ENCODE measurements at regions not wholly inside any gene's neighbourhood (a gene's known extent, or its start where the extent isn't known, plus 50 kb on each side); places are given as distances from the start of the nearest gene placed in this dataset.

- Histone ChIP-seq H3K27me3 (ENCODE audit: control insufficient read depth, extremely low read depth, insufficient read depth, low read length) (peaks cover 11% of the 10 kb centered on the region), H3K4me3 (ENCODE audit: control insufficient read depth in 2 of 3, extremely low read depth in 1 of 3, insufficient read depth in 2 of 3, low read depth in 1 of 3, low read length in 3 of 3) (no peak overlapping the region), H3K4me2 (ENCODE audit: control insufficient read depth, extremely low read depth, insufficient read depth, low read depth, low read length) (no peak overlapping the region), H3K79me2 (ENCODE audit: control insufficient read depth, insufficient read depth, low read length) (no peaks in the 10 kb centered on the region), H4K20me1 (ENCODE audit: control insufficient read depth, extremely low read depth, insufficient read depth, low read length) (no peaks in the 10 kb centered on the region), H3K36me3 (ENCODE audit: control insufficient read depth in 2 of 2, extremely low read depth in 1 of 2, insufficient read depth in 2 of 2, low read length in 2 of 2) (no peaks in the 10 kb centered on the region), H3K9me1 (ENCODE audit: control insufficient read depth, extremely low read depth, insufficient read depth, low read length) (no peaks in the 10 kb centered on the region), H3K9me3 (ENCODE audit: control insufficient read depth, low read depth, low read length) (no peaks in the 10 kb centered on the region), H3K4me1 (ENCODE audit: control insufficient read depth, extremely low read depth, insufficient read depth, low read length) (no peaks in the 10 kb centered on the region), H2AFZ (ENCODE audit: control insufficient read depth, low read length) (no peak overlapping the region), H3K27ac (ENCODE audit: control insufficient read depth, insufficient read depth, low read length) (no peak overlapping the region), H3K9ac (ENCODE audit: control insufficient read depth, extremely low read depth, insufficient read depth, low read length) (no peak overlapping the region)
- TF ChIP-seq CTCF (optimal IDR thresholded peaks at IDR 0.05 in 1 of 3, IDR thresholded peaks at IDR 0.05 in 1 of 3, conservative IDR thresholded peaks at IDR 0.05 in 1 of 3; ENCODE audit: extremely low read depth in 1 of 3, insufficient read depth in 2 of 3, low read length in 3 of 3) (no peak), EZH2 (IDR thresholded peaks at IDR 0.05; ENCODE audit: low read length) (no peak)
- FAIRE-seq: no peak
- DNase-seq (ENCODE audit: low read depth, low spot score): no peak
- dilution Hi-C loops (cut with MboI; ENCODE audit: extremely low pct_ligation_motif_present, low sequenced_read_pairs): no loop called here
Observed at GRCh38 chr10:70964245-70964644, 75.9 kb upstream of the PCBD1 start.

- H3K4me3 ChIP-seq (ENCODE audit: control insufficient read depth in 2 of 3, extremely low read depth in 1 of 3, insufficient read depth in 2 of 3, low read depth in 1 of 3, low read length in 3 of 3): no peak overlapping the region
- TF ChIP-seq EZH2 (IDR thresholded peaks at IDR 0.05; ENCODE audit: low read length): no peak
- no peak for TF ChIP-seq CTCF (optimal IDR thresholded peaks at IDR 0.05 in 1 of 3, IDR thresholded peaks at IDR 0.05 in 1 of 3, conservative IDR thresholded peaks at IDR 0.05 in 1 of 3; ENCODE audit: extremely low read depth in 1 of 3, insufficient read depth in 2 of 3, low read length in 3 of 3)
- DNase-seq (ENCODE audit: low read depth, low spot score): no peak
- H3K79me2 ChIP-seq (ENCODE audit: control insufficient read depth, insufficient read depth, low read length): no peaks in the 10 kb centered on the region
- no peak overlapping the region for H3K27ac ChIP-seq (ENCODE audit: control insufficient read depth, insufficient read depth, low read length)
- dilution Hi-C loops (cut with MboI; ENCODE audit: extremely low pct_ligation_motif_present, low sequenced_read_pairs): no loop called here
- H3K27me3 ChIP-seq (ENCODE audit: control insufficient read depth, extremely low read depth, insufficient read depth, low read length): peaks cover 11% of the 10 kb centered on the region
- no peaks in the 10 kb centered on the region for H3K9me3 ChIP-seq (ENCODE audit: control insufficient read depth, low read depth, low read length)
- no peak for FAIRE-seq
- no peaks in the 10 kb centered on the region for H3K9me1 ChIP-seq (ENCODE audit: control insufficient read depth, extremely low read depth, insufficient read depth, low read length)
- H3K4me2 ChIP-seq (ENCODE audit: control insufficient read depth, extremely low read depth, insufficient read depth, low read depth, low read length): no peak overlapping the region
- no peaks in the 10 kb centered on the region for H3K4me1 ChIP-seq (ENCODE audit: control insufficient read depth, extremely low read depth, insufficient read depth, low read length)
- H3K36me3 ChIP-seq (ENCODE audit: control insufficient read depth in 2 of 2, extremely low read depth in 1 of 2, insufficient read depth in 2 of 2, low read length in 2 of 2): no peaks in the 10 kb centered on the region
- no peaks in the 10 kb centered on the region for H4K20me1 ChIP-seq (ENCODE audit: control insufficient read depth, extremely low read depth, insufficient read depth, low read length)
- no peak overlapping the region for H3K9ac ChIP-seq (ENCODE audit: control insufficient read depth, extremely low read depth, insufficient read depth, low read length)
- no peak overlapping the region for H2AFZ ChIP-seq (ENCODE audit: control insufficient read depth, low read length)
Observed at GRCh38 chr10:70964881-70965280, 76.5 kb upstream of the PCBD1 start.

All from keratinocyte (primary cell).